GM18868 (cell line): ENCODE measurements at regions not wholly inside any gene's neighbourhood (a gene's known extent, or its start where the extent isn't known, plus 50 kb on each side); places are given as distances from the start of the nearest gene placed in this dataset.

ENCODE experiments used
- ATAC-seq: cut with Tn5 transposase; IDR thresholded peaks from one replicate; pipeline ENCODE4 v1.9.1; 2021; ENCODE audit warnings: mild to moderate bottlenecking, moderate library complexity; ENCODE audit not compliant: unreplicated experiment

DNA sequence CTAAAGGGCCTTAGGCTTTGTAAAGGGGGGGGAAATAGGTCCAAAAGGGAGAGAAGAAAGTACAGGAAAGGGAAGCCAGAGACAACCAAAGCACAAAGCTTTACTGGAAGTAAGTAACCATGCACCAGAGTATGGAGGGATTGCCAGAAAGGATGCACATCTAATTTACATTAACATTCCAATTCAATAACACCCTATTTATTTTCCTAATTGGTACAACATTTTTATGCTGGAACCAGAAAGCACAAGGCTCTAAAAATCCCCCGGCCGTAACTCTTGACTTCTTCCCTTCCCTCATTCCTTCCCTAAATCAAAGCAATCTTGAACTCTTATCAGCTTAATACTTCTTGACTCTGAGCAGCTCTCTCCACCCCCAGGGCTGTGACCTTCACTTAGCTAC lies 400.0 kb upstream of the CELF2 start:
- no peak for ATAC-seq

DNA sequence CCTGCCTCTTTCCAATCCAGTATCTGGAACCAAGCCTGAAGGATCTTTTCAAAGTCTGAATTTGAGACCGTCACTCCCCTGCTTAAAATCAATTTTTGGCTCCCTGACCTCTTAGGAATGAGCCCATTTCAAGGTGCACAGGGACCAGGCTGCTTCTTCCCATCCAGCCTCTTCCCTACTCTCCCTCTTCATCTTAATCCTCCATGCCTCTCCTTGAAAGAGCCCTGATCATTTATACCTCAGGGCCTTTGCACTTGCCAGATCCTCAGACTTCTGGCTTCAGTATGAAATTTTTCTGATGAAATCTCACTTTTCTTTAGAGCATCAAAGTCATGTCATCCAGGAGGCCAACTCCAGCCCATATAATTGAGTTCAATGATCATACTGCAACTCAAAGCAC lies 399.5 kb upstream of the CELF2 start:
- no peak for ATAC-seq

DNA sequence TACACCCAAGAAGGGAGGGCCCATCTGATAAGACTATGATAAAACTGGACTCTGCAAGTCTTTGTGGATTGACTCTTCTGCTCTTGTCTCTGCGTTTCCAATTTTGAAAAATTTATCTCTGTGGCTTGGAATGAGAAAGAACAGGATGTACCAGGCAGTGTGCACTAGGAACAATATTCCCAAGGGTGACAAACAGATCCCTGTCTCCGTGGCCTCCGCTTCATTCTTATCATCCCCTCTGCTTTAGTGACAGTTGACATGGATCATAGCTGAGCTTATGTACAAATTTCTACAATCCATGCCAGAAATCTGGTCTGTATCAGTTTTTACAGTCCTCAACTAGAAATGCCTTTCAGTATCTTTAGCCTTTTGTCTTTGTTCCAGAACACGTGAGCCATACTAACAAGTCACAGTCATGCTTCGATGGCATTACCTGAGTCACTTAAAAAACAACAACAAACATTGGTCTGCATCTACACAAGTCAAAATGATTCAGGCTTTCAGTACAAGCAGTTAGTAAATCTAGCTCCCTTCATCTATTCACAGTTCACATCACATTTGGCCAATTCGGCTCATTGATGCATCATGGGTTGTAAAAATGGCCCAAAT lies 393.6 kb upstream of the CELF2 start:
- no peak for ATAC-seq

DNA sequence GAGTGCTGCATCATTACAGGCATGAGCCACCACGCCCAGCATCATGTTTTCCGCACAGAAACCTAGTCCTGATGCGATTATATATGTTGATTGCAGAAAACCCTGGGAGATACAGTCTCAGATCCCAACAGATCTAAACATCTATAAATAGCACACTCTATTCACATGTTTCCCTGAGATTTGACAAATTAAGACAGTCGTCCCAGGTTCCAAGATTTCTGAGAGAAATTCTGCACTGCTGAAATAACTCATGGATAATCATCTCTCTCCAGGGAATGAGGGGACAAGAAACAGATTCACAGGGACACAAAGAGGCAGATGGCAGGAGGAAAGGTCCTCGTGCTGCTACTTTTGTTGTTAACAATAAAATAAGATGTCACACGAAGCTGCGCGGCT lies 393.1 kb upstream of the CELF2 start:
- no peak for ATAC-seq

DNA sequence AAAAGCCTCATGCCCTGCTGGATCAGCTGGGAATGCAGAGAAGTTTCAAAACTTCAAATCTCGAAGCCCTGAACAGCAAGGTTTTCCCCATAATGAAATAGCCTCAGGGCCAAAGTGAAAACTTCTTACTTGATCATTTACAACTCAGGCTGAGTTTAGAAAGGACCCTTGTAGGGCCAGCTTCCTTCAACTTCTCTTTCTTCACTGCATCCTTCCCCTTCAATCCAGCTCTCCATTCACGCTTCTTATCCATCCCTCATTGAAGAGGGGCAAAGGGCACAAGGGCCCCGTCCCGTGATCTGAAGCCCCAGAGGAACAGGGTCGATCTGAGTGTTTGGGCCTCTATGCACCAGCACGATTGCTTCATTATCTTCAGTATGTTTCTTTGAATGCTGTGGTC lies 392.2 kb upstream of the CELF2 start:
- ATAC-seq, result no peak

DNA sequence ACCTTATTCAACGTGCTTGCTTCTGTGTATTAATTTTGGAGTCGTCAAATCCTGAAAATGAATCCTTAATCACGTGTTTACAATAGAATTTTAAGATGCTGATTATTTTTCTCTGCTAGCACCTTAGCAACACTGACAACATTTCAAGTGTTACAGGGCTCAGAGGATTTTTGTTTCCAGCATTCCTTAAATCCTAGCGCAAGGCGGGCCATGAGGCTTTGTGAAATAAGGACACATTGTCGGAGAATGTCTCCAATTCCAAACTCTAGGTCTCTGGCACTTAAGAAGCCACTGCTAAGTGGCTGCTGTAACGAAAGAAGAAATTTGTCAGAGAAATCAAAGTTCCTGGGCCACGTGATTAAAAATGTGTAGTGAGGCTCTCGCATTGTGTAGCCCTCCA lies 390.9 kb upstream of the CELF2 start:
- no peak for ATAC-seq

DNA sequence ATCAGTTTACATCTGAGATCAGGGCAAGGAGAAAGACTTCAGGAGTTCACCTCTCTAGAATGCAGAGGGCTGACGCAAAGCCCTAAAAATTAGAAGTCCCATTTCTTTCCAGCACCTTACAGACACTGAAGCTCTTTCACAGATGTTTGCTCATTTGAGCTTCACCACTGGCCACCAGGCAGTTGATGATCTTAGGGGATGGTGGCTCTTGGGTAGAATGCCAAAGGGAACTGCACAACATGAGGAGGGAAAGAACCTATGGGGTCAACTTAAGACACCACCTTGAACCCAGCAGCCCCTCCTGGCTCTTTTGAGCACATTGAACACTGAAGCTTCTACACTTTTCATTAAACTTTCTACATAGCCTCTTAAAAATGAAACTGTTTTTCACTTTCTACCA lies 390.3 kb upstream of the CELF2 start:
- ATAC-seq, result no peak

DNA sequence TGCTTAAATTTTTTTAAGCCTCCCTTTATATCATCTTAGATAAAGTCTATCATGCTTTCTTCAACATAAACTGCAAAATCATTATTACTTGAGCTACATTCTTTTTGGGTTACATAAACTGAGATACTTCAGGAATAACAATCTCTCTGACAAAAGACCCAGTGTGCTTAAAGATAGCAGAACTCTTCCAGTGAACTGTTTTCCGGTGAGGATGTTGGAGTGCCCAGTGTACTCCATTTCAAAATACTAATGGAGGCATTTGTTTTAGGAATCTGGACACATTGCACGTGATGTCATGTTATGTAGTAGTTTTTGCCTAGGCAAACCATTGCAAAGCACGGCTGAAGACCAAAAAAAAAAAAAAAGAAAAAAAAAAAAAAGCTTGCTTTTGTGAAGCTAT lies 388.2 kb upstream of the CELF2 start:
- no peak for ATAC-seq

DNA sequence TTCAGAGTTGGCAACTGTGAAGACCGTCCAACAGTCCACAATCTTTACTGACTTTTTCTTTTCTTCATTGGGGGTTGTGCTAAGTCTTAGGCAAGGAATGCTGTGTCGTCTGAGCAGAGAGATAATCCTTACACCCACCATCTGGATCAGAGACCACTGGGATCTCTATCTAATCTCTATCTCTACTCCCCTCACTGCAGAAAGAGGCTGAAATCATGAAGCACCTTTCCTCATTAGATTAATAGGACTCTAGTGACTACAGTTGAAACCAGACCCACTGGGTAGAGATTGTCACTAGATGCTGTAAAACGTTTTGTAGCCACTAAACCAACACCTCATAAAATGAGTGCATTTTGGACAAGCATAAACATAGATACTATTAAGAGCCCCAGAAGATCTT lies 387.4 kb upstream of the CELF2 start:
- no peak for ATAC-seq

DNA sequence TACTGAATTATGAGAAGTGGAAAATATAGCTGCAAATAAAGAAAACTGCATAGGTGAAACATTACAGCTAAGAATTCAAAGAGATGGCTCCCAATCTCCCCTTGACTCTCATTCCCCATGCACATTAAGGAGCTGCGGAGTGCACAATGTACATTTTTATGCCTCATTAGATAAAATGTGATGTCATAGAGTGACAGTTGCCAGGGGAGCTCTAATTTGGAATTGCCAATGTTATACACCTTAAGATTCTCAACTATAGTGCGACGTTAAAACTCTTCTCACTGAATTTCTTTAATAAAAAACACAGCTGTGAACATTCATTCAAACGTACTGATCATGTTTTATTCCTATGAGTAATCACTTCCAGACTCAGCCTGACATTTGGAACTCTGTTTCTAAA lies 386.9 kb upstream of the CELF2 start:
- ATAC-seq, result no peak

DNA sequence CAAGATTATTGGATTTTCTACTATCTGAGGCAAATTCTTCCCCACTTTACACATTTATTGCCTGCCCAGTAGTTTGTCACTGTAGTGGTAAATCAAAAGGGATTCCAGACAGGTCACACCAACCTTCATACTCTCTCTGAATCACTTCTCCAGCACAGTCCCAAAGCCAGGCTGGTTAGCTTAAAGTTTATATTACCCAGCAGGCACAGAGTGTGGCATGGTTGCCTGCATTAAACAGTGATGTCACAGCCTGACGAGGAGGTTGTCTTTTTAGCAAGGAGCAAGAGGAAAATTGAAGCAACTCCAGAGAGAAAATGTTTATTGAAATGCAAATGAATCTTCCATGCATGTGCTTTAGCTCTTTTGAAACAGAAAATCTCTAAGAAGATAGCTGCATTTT lies 375.5 kb upstream of the CELF2 start:
- no peak for ATAC-seq

DNA sequence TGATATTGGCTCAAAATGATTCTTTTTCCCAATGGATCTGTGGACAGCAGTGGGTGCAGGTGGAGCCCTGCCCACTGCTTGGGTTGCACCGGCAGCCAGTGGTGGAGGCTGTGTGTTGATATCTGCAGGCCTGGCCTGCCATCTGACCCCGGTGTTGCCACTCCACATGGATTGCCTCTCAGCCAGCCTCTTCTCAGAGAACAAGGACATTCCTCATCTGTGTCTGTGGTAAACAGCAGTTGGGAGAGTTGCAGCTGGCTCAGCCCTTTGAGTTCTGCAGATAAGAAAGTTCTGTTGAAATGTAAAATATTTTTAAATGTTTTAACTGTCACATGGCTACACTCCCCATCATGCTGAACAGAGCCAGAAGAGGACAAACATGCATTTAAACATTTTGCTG lies 374.9 kb upstream of the CELF2 start:
- no peak for ATAC-seq

DNA sequence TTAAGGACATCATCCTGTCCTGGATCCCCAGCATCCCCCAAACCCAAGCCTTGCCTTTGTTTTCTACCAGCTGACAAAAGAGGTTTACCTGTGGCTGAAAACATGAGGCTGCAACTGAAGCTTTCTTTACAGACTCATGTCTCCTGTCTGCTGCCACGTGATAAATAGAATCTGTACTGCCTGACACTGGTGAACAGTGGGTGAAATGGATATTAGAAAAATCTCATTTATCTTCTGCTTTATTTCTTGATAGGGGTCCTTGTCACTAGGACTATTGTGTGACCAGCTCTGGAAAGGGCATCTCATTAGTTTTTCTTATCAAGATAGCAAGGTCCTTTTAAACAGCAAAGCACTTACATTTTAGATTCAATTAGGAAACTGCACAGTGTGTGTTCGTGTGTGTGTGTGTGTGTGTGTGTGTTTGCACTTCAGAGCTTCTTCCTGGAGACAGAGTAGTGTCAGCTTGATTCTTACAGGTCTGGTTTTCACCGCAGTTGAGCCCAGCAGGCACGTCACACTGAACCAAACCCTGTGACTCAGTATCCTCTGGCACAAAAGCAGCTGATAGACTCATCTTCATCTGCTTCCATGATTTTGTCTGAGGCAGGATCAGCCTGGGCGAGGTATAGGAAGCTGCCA lies 373.5 kb upstream of the CELF2 start:
- ATAC-seq, result no peak

DNA sequence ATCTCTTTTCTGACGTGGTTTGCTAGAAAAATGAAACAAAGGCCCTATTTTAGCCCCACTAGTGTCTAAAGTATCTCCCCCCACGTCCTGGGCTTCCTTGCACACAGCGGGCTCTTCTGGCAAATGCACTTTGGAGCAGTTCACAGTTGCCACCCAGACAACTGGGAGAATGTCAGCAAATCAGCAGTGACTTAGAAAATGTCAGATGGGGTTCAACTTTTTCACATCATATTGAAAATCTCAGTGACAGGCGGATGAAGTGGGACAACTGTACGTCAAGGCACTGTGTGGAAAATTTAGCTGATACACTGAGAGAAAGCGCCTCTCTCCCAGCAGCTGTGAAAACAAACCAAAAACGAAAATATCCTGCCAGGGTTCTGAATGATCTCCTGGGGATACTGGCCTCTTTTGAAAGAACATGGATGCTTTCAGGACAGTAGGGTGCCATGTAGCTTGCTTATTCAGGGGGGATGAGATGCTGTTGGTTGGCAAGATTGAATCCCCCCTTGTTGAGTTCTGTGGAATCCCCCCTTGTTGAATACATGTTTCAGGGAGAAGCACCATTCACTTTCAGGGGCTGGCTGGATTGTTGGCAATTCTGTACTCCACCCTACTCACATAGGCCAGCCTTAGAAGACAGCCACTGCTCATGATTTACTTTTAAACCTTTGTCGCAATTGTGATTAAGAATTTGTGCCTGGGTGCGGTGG lies 372.8 kb upstream of the CELF2 start:
- ATAC-seq, result no peak

DNA sequence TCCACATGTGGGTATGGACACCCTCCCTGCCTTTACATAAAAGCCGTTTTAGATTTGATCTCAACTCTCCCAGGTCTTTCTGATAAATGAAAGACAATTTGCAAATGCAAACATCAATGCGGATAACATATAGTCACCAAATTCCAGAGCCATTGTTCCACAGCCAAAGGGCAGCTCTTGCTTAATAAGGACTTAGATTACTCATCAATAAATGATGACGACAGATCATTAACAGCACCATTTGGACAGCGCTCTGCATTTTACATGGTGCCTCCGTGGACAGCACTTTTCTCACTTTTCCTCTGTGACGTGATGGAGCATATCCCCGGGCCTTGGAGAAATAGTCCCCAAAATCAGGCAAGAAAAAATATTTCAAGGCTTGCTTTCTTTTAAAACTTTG lies 370.3 kb upstream of the CELF2 start:
- ATAC-seq, result no peak

DNA sequence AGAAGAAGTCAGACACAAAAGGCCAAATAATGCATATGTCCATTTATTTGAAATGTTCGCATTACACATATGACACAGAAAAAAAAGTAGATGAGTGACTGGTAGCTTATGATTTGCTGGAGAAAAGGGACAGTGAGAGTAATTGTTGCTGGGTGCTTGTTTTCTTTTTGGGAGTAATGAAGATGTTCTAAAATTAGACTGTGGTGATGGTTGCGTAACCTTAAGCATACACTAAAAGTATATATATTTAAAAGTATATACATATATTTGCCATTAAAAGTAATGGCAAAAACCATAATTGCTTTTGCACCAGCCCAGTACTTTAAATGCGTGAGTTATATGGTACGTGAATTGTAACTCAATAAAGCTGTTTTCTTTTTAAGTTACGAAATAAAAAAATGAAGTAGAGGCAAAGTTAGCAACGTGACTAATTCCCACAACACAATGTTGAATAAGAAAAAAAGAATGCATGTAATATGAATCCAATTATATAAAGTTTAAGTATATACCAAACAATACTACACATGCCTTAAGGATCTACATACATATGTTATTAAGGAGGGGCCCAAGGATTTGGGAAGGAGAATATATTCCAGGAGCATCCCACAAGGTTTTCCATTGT lies 360.4 kb upstream of the CELF2 start:
- no peak for ATAC-seq

DNA sequence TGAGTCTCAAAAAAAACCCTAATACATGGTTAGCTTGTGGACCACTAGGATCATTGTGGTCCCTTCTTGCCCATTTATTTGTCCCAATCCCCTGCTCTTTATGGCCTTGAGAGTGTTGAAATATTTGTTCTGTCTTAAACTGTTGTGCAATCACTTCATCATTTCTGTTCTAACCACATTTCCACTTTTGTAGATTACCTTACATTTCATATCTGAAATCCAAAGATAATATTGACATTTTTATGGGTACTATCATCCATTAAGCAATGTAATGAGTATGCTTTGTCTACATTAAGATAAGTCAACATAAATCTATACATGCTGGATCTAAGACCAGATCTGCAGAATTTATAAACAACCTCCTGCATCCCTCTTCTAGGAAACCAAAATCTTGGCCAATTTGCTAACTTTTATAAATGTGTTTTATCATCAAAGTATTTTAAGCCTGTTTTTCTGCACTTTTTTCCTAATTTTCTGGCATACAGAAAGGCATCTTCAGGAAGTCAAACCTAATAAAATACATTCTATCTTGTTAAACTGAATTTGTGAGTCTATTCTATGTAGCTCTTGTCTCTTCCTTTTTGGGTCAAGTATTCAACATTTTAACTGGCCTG lies 359.4 kb upstream of the CELF2 start:
- ATAC-seq, result no peak

DNA sequence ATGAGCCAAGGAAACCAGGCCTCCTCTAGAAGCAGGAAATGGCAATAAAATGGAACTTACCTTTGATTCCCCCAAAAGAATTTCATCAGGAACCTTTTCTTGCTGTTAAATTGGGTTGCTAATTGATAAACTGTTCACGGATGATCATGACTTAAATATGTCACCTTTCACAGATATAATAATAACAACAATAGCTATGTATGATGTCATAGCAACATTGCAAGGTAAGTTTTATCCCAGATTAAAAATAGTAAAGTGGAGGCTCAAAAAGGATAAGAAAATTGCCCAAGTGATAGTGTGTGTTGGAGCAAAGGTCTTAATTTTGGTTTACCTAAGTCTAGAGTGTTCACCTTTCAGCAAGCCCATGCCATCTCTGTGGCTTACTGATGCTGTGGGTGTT lies 357.6 kb upstream of the CELF2 start:
- no peak for ATAC-seq

DNA sequence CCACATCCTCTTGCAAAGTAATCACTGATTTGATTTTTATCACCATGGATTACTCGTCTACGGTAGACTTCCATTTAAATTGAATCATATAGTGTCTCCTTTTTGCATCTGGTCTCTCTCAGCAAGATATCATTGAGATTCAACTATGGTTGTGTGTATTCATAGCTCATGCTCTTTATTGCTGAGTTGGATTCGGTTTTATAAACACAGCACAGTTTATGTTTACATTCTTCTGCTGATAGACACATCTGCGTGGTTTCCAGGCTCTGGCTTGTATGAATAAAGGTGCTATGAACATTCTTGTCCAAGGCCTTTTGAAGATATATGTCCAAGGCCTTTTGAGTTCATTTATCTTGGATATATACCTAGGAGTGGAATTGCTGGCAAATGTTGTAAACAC lies 356.5 kb upstream of the CELF2 start:
- ATAC-seq, result no peak

DNA sequence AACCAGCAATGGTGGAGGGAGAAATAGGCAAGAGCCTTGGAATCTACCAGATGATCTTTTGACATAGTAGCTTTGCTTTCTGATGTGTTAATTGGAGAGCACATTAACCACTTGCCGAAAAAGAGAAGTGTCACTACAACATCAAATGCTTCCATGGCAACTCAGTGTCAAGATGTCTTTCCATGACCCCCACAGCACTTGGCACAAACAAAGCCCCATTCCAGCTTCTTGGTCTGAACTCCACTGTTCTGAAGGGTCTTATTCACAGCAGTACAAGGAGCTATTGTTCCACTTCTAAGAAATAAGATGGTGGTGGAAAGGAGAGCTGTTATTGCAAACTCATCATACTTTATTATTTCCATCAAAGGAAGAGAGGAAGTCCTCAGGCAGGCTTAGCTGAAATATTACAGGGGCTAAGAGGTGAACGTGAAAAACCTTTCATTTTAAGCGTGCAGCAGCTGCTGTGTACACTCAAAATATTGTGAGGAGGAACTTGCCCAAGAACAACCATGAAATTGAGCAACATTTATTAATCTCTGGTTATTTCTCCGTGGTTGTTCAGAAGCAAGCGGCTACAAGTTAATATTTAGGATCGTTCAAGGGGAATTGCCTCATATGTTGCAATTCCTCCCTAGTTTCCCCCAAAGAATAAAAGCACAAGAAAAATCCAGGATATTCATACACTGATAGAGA lies 354.8 kb upstream of the CELF2 start:
- no peak for ATAC-seq

DNA sequence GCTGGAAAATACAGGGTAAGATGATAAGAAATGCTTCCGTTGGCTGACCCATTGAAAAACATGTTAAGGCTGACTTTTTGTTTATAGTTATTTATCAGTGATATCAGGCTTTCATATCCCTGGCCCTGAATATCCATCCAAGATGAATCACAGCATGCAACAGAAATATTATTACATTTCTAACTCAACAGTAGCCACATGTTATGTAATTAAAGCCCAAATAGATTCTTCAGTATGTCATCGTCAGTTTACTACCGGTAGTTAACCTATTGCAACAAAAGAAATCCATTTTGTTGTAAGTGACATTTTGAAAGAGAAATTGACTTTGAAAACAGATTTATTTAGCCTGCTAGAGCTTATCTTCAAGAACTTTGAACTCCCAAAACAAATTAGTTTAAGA lies 354.1 kb upstream of the CELF2 start:
- no peak for ATAC-seq
